Mesendoderm (in vitro differentiated cells): ENCODE measurements at regions not wholly inside any gene's neighbourhood (a gene's known extent, or its start where the extent isn't known, plus 50 kb on each side); places are given as distances from the start of the nearest gene placed in this dataset.

Experiments
- DNase-seq: peaks from one replicate; pipeline ENCODE4 v3.0.0; 2013
- H2AK5ac ChIP-seq: 2 replicates; pipeline ENCODE4 v1.6.1; 2013; ENCODE audit warnings: low read length, inconsistent platforms
- H2BK120ac ChIP-seq: 2 replicates; pipeline ENCODE4 v1.6.1; 2013; ENCODE audit warnings: low read depth, mild to moderate bottlenecking, low read length, moderate library complexity, mixed read lengths
- H2BK15ac ChIP-seq: replicated peaks from 2 replicates; pipeline ENCODE4 v1.6.1; 2013; ENCODE audit warnings: low read depth, mild to moderate bottlenecking, moderate library complexity
- H2BK5ac ChIP-seq: 2 replicates; pipeline ENCODE4 v1.6.1; 2013; ENCODE audit warnings: low read length, inconsistent platforms
- H3K18ac ChIP-seq: 2 replicates; pipeline ENCODE4 v1.6.1; 2013; ENCODE audit warnings: mild to moderate bottlenecking, low read length, mixed read lengths
- H3K23ac ChIP-seq: one replicate; pipeline ENCODE4 v1.6.1; 2013; ENCODE audit warnings: low read length
- H3K27ac ChIP-seq: 2 replicates; pipeline ENCODE4 v1.5.1; 2013; ENCODE audit warnings: low read depth, mild to moderate bottlenecking, inconsistent platforms, low read length, moderate library complexity
- H3K27me3 ChIP-seq: 2 replicates; pipeline ENCODE4 v1.6.1; 2013; ENCODE audit warnings: low read length, control low read depth, mild to moderate bottlenecking, inconsistent platforms; ENCODE audit not compliant: insufficient read depth, poor library complexity
- H3K36me3 ChIP-seq: 2 replicates; pipeline ENCODE4 v1.6.1; 2013; ENCODE audit warnings: low read length, inconsistent platforms; ENCODE audit not compliant: control insufficient read depth, insufficient read depth
- H3K4ac ChIP-seq: one replicate; pipeline ENCODE4 v1.6.1; 2013; ENCODE audit warnings: low read depth, mild to moderate bottlenecking, low read length, moderate library complexity
- H3K4me1 ChIP-seq: 2 replicates; pipeline ENCODE4 v1.6.1; 2013; ENCODE audit warnings: low read depth, low read length, inconsistent platforms; ENCODE audit not compliant: control insufficient read depth
- H3K4me2 ChIP-seq: 2 replicates; pipeline ENCODE4 v1.6.1; 2013; ENCODE audit warnings: low read length
- H3K4me3 ChIP-seq: 2 replicates; pipeline ENCODE4 v1.5.1; 2013; ENCODE audit warnings: mild to moderate bottlenecking, low read length
- H3K56ac ChIP-seq: one replicate; pipeline ENCODE4 v1.6.1; 2013; ENCODE audit warnings: low read length
- H3K79me1 ChIP-seq: 2 replicates; pipeline ENCODE4 v1.6.1; 2013; ENCODE audit warnings: low read length, inconsistent platforms
- H3K79me2 ChIP-seq: 2 replicates; pipeline ENCODE4 v1.6.1; 2013; ENCODE audit warnings: mild to moderate bottlenecking, low read length; ENCODE audit not compliant: control insufficient read depth, insufficient read depth
- H3K9ac ChIP-seq: 2 replicates; pipeline ENCODE4 v1.6.1; 2013; ENCODE audit warnings: low read length, inconsistent platforms
- H4K5ac ChIP-seq: one replicate; pipeline ENCODE4 v1.6.1; 2013; ENCODE audit warnings: low read length
- H4K8ac ChIP-seq: one replicate; pipeline ENCODE4 v1.6.1; 2013; ENCODE audit warnings: low read depth, mild to moderate bottlenecking, control low read depth, low read length, moderate library complexity
- WGBS: extraction: QIAGEN DNeasy Blood & Tissue Kit; methylation state at CpG from one replicate; pipeline ENCODE4 v1.1.7; 2013; ENCODE audit warnings: low lambda C conversion rate, missing lambda C conversion rate; ENCODE audit not compliant: insufficient coverage; ENCODE audit errors: extremely low coverage; 5-methylcytosine and 5-hydroxymethylcytosine counted together

DNA sequence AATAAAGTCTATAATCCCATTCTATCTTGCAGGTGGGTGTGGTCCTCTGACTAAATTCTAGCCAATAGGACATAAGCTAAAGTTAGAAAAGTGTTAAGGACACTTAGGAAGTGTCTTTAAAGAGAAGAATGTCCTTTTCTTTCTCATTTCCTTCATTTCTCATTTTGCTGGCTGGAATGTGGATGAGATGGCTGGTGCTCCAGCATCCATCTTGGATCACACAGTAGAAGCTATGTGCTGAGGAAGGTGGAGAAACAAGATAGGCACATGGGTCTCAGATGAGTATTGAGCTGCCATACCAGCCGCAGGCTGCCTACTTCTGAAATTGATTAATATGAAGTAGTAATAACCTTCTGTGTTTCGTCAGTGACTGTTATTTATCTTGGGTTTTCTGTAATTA, 289.0 kb downstream of the LRFN2 start:
- no peak overlapping the region for H3K18ac ChIP-seq
- H2BK120ac ChIP-seq = no peak overlapping the region
- H3K4me1 ChIP-seq = no peaks in the 10 kb centered on the region
- H3K79me1 ChIP-seq = no peaks in the 10 kb centered on the region
- no peak overlapping the region for H3K23ac ChIP-seq
- H2BK5ac ChIP-seq = no peak overlapping the region
- no peak overlapping the region for H3K56ac ChIP-seq
- H3K4ac ChIP-seq = no peak overlapping the region
- no peak overlapping the region for H2AK5ac ChIP-seq
- DNase-seq = no peak
- H3K4me2 ChIP-seq = no peak overlapping the region
- no peak overlapping the region for H3K9ac ChIP-seq
- H4K5ac ChIP-seq = no peak overlapping the region
- no peak overlapping the region for H4K8ac ChIP-seq
- H3K27ac ChIP-seq = no peak overlapping the region
- no peaks in the 10 kb centered on the region for H3K79me2 ChIP-seq
- H2BK15ac ChIP-seq = no peak overlapping the region
- no peaks in the 10 kb centered on the region for H3K27me3 ChIP-seq
- no CpG with 5 or more reads among the region's 2 CpGs for WGBS
- H3K4me3 ChIP-seq = no peak overlapping the region
- no peaks in the 10 kb centered on the region for H3K36me3 ChIP-seq

DNA sequence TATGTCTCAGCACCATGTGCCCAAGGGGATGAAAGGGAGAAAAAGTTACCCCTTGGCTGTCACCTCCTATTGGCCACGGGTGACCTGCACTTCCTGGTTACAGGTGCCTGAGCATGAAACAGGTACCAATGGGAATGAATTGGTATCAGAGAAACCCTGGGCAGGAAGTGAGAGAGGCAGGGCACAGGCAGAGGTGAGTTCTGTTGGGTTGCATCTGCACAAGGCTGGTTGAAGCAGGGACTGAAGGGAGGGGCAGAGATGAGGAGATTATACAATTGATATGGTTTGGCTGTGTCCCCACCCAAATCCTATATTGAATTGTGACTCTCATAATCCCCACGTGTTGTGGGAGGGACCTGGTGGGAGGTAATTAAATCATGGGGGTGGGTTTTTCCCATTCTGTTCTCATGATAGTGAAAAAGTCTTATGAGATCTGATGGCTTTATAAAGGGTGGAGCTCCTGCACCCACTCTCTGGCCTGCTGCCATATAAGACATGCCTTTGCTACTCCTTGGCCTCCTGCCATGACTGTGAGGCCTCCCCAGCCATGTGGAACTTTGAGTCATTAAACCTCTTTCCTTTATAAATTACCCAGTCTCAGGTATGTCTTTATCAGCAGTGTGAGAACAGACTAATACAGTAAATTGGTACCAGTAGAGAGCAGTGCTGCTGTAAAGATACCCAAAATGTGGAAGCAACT, 291.8 kb downstream of the LRFN2 start:
- no peaks in the 10 kb centered on the region for H3K36me3 ChIP-seq
- H3K4me2 ChIP-seq = no peak overlapping the region
- no peak overlapping the region for H3K9ac ChIP-seq
- H3K4me3 ChIP-seq = no peak overlapping the region
- H3K4ac ChIP-seq = no peak overlapping the region
- H2AK5ac ChIP-seq = no peak overlapping the region
- H3K79me1 ChIP-seq = no peaks in the 10 kb centered on the region
- no peaks in the 10 kb centered on the region for H3K79me2 ChIP-seq
- no peak overlapping the region for H3K18ac ChIP-seq
- no peak overlapping the region for H2BK120ac ChIP-seq
- H3K56ac ChIP-seq = no peak overlapping the region
- H3K27me3 ChIP-seq = no peaks in the 10 kb centered on the region
- no CpG with 5 or more reads among the region's 2 CpGs for WGBS
- H3K27ac ChIP-seq = no peak overlapping the region
- H2BK5ac ChIP-seq = no peak overlapping the region
- H3K4me1 ChIP-seq = no peaks in the 10 kb centered on the region
- no peak for DNase-seq
- H4K8ac ChIP-seq = no peak overlapping the region
- no peak overlapping the region for H2BK15ac ChIP-seq
- H4K5ac ChIP-seq = no peak overlapping the region
- no peak overlapping the region for H3K23ac ChIP-seq

DNA sequence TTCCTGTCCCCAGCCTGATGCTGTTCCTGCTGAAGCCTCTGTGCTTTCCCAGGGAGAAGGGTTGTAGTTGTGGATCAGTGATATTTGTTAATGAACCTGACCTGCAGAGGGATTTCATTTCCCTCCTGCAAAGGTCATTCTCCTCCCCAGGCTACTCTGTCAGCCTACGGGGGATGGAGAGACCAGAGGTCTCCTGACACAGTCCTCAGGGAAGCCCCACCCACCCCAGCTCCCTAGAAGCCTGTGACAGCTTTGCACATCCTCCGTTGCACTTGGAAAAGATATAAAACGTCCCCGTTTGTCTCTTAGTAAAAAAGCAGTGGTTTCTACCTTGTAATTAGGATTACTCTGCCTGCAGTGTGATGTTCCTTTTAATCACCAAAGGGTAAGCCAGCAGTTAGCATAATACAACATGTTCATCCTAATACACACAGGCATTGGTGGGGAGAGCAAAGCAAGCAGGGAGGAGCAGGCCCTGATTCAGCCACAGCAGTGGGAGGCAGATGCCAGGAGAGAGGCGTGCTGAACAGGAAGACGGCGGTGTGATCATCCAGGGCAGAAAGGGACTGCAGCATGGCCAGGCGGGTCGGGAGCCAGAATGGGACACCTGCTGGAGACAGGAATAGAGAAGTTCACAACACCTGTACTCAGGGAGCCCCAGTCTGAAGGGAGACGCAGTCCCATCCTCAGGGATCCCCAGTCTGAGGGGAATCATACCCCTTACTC, 293.5 kb downstream of the LRFN2 start:
- no peaks in the 10 kb centered on the region for H3K27me3 ChIP-seq
- H2AK5ac ChIP-seq = no peak overlapping the region
- H4K8ac ChIP-seq = no peak overlapping the region
- no peak overlapping the region for H3K56ac ChIP-seq
- H3K27ac ChIP-seq = no peak overlapping the region
- no peak overlapping the region for H2BK15ac ChIP-seq
- no peak overlapping the region for H3K4me3 ChIP-seq
- no CpG with 5 or more reads among the region's 10 CpGs for WGBS
- H4K5ac ChIP-seq = no peak overlapping the region
- no peak overlapping the region for H3K9ac ChIP-seq
- H2BK120ac ChIP-seq = no peak overlapping the region
- no peaks in the 10 kb centered on the region for H3K79me1 ChIP-seq
- H3K79me2 ChIP-seq = no peaks in the 10 kb centered on the region
- no peaks in the 10 kb centered on the region for H3K36me3 ChIP-seq
- DNase-seq = no peak
- no peak overlapping the region for H3K4ac ChIP-seq
- H3K18ac ChIP-seq = no peak overlapping the region
- no peak overlapping the region for H3K4me2 ChIP-seq
- H3K23ac ChIP-seq = no peak overlapping the region
- no peaks in the 10 kb centered on the region for H3K4me1 ChIP-seq
- no peak overlapping the region for H2BK5ac ChIP-seq

DNA sequence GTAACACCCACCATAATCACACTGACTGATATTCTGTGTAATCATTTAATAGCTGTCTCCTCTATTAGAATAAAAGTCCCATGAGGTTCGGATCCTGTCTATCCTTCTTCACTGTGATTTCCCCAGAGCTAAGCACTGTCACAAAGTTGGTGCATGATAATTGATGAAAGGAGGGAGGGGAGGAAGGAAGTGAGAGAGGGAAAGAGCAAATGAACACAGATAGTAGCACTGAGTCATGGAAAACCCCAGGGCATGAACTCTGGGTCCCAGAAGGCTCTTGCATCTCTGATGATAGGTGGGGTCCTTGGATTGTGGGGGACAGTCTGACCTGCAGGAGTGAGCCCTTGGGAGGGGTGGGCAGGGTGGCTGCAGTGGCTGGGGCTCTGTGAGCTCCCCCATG, 294.1 kb downstream of the LRFN2 start:
- no peak overlapping the region for H3K9ac ChIP-seq
- no peaks in the 10 kb centered on the region for H3K79me1 ChIP-seq
- no peak overlapping the region for H2BK120ac ChIP-seq
- H3K79me2 ChIP-seq = no peaks in the 10 kb centered on the region
- H3K27me3 ChIP-seq = no peaks in the 10 kb centered on the region
- no peak overlapping the region for H3K4ac ChIP-seq
- H3K4me3 ChIP-seq = no peak overlapping the region
- WGBS = no CpG with 5 or more reads among the region's 1 CpG
- H3K4me2 ChIP-seq = no peak overlapping the region
- no peak for DNase-seq
- H3K56ac ChIP-seq = no peak overlapping the region
- H3K4me1 ChIP-seq = no peaks in the 10 kb centered on the region
- H2BK5ac ChIP-seq = no peak overlapping the region
- no peak overlapping the region for H3K27ac ChIP-seq
- H4K8ac ChIP-seq = no peak overlapping the region
- H3K23ac ChIP-seq = no peak overlapping the region
- H4K5ac ChIP-seq = no peak overlapping the region
- no peaks in the 10 kb centered on the region for H3K36me3 ChIP-seq
- H2AK5ac ChIP-seq = no peak overlapping the region
- H3K18ac ChIP-seq = no peak overlapping the region
- H2BK15ac ChIP-seq = no peak overlapping the region

GRCh38 chr6:40290816-40291215, 296.3 kb downstream of the LRFN2 start:
- DNase-seq = no peak
- no peak overlapping the region for H2BK120ac ChIP-seq
- H2AK5ac ChIP-seq = no peak overlapping the region
- H3K56ac ChIP-seq = no peak overlapping the region
- H2BK15ac ChIP-seq = no peak overlapping the region
- H3K4ac ChIP-seq = no peak overlapping the region
- no peaks in the 10 kb centered on the region for H3K79me2 ChIP-seq
- H3K4me3 ChIP-seq = no peak overlapping the region
- peaks cover 4% of the 10 kb centered on the region for H3K4me1 ChIP-seq
- no peak overlapping the region for H3K23ac ChIP-seq
- WGBS = no CpG with 5 or more reads among the region's 2 CpGs
- H3K18ac ChIP-seq = no peak overlapping the region
- no peak overlapping the region for H3K9ac ChIP-seq
- H4K5ac ChIP-seq = no peak overlapping the region
- no peak overlapping the region for H4K8ac ChIP-seq
- H3K27ac ChIP-seq = no peak overlapping the region
- H3K36me3 ChIP-seq = no peaks in the 10 kb centered on the region
- no peak overlapping the region for H3K4me2 ChIP-seq
- no peak overlapping the region for H2BK5ac ChIP-seq
- no peaks in the 10 kb centered on the region for H3K79me1 ChIP-seq
- H3K27me3 ChIP-seq = no peaks in the 10 kb centered on the region
